GM12878 (cell line): ENCODE measurements at regions not wholly inside any gene's neighbourhood (a gene's known extent, or its start where the extent isn't known, plus 50 kb on each side); places are given as distances from the start of the nearest gene placed in this dataset.

Experiments used
- ATAC-seq: fragments of 200-7000 bp; cut with Tn5 transposase; 3 replicates; pipeline ENCODE4 v1.9.1; 2020; ENCODE audit warnings: mild to moderate bottlenecking, moderate library complexity
- BruUV-seq: library from RNA; stranded (reverse); fragments of 400-500 nt; replicated peaks from 2 replicates; lab custom pipeline; 2021; lab: Mats Ljungman, UMichigan
- CTCF ChIA-PET: fragments of 300-600 bp; sonication (Branson Sonifier 250); formaldehyde crosslinking; extraction: SDS; loops from one replicate; lab custom pipeline; 2021; ENCODE audit warnings: inconsistent platforms; lab: Yijun Ruan, JAX
- POLR2A ChIA-PET: fragments of 350-600 bp; formaldehyde crosslinking; extraction: SDS; loops from one replicate; lab custom pipeline; 2021; ENCODE audit warnings: inconsistent platforms; lab: Charles Lee
- RAD21 ChIA-PET: fragments of 300-600 bp; sonication (Branson Sonifier 250); formaldehyde crosslinking; loops from one replicate; lab custom pipeline; 2023; ENCODE audit warnings: antibody characterized with exemption; ENCODE audit not compliant: unreplicated experiment; lab: Charles Lee
- SMC1A ChIA-PET: fragments of 300-600 bp; sonication (Branson Sonifier 250); formaldehyde crosslinking; loops from one replicate; lab custom pipeline; 2023; ENCODE audit not compliant: unreplicated experiment, uncharacterized antibody; lab: Charles Lee
- DNase-seq: peaks from one replicate; pipeline ENCODE4 v3.0.0-alpha.2; 2011; ENCODE audit warnings: low read depth, low spot score
- FAIRE-seq: peaks from 3 replicates; lab custom pipeline; 2011; peaks lifted over from hg19 to GRCh38; lab: Jason Lieb, UNC
- H2AFZ ChIP-seq: 2 replicates; pipeline ENCODE4 v1.6.0; 2011; ENCODE audit warnings: low read depth, low read length, control low read depth; ENCODE audit not compliant: control insufficient read depth
- H3K27ac ChIP-seq: 2 replicates; pipeline ENCODE4 v1.5.1; 2011; ENCODE audit warnings: control low read depth; ENCODE audit not compliant: control insufficient read depth, insufficient read depth
- H3K27me3 ChIP-seq, 2 experiments: replicated peaks in 1 of 2; 2 replicates each; pipeline versions ENCODE4 v1.6.0 to v1.6.1; 2011; ENCODE audit warnings: low read length in 1 of 2; ENCODE audit not compliant: control insufficient read depth in 2 of 2, insufficient read depth in 2 of 2
- H3K36me3 ChIP-seq, 2 experiments: 2 replicates each; pipeline ENCODE4 v1.5.1; 2011; ENCODE audit warnings: low read length in 1 of 2; ENCODE audit not compliant: control insufficient read depth in 2 of 2, insufficient read depth in 2 of 2
- H3K4me1 ChIP-seq: 2 replicates; pipeline ENCODE4 v1.6.1; 2011; ENCODE audit warnings: mild to moderate bottlenecking, low read length, moderate library complexity, mixed read lengths; ENCODE audit not compliant: control insufficient read depth, insufficient read depth
- H3K4me2 ChIP-seq: 2 replicates; pipeline ENCODE4 v1.6.0; 2011; ENCODE audit warnings: control low read depth; ENCODE audit not compliant: control insufficient read depth, insufficient read depth
- H3K4me3 ChIP-seq: fragments of 200-600 bp; sonication (generic); 2 replicates; pipeline ENCODE4 v1.5.1; 2016
- H3K79me2 ChIP-seq: 2 replicates; pipeline ENCODE4 v1.6.0; 2011; ENCODE audit warnings: low read length; ENCODE audit not compliant: control insufficient read depth, insufficient read depth
- H3K9ac ChIP-seq: 2 replicates; pipeline ENCODE4 v1.8.0; 2011; ENCODE audit warnings: low read length, control low read depth, mixed read lengths; ENCODE audit not compliant: control insufficient read depth, insufficient read depth
- H3K9me3 ChIP-seq: replicated peaks from 3 replicates; pipeline ENCODE4 v1.5.1; 2011; ENCODE audit warnings: mild to moderate bottlenecking, low read length; ENCODE audit not compliant: control insufficient read depth, insufficient read depth
- H4K20me1 ChIP-seq: 2 replicates; pipeline ENCODE4 v1.6.0; 2011; ENCODE audit not compliant: control insufficient read depth, insufficient read depth
- ATF7 ChIP-seq: fragments of 450-650 bp; IDR thresholded peaks from 2 replicates; pipeline ENCODE4 v1.6.1; 2016; ENCODE audit warnings: low read depth, mild to moderate bottlenecking
- BACH1 ChIP-seq: fragments of 450-650 bp; IDR thresholded peaks from 2 replicates; pipeline ENCODE4 v1.6.1; 2017; ENCODE audit warnings: mild to moderate bottlenecking, borderline replicate concordance
- CHD1 ChIP-seq: IDR thresholded peaks from 2 replicates; pipeline ENCODE4 v1.6.1; 2012; ENCODE audit warnings: low read depth, low read length, improper control_type of control experiment
- DPF2 ChIP-seq: fragments of 450-650 bp; IDR thresholded peaks from 2 replicates; pipeline ENCODE4 v1.6.1; 2017; ENCODE audit warnings: mild to moderate bottlenecking
- GATAD2B ChIP-seq: fragments of 450-650 bp; conservative IDR thresholded peaks from 2 replicates; pipeline ENCODE4 v1.6.1; 2017; ENCODE audit warnings: low read depth, mild to moderate bottlenecking, moderate library complexity
- IKZF1 ChIP-seq: fragments of 450-650 bp; conservative IDR thresholded peaks from 2 replicates; pipeline ENCODE4 v1.6.1; 2017; ENCODE audit warnings: antibody characterized with exemption, mild to moderate bottlenecking
- NBN ChIP-seq: fragments of 450-650 bp; IDR thresholded peaks from 2 replicates; pipeline ENCODE4 v1.6.1; 2016
- NR2C2 ChIP-seq: IDR thresholded peaks from 2 replicates; pipeline ENCODE4 v1.6.1; 2011; ENCODE audit warnings: borderline replicate concordance, low read depth; ENCODE audit not compliant: control insufficient read depth, insufficient read length
- POU2F2 ChIP-seq: IDR thresholded peaks from 3 replicates; pipeline ENCODE4 v1.6.1; 2011; ENCODE audit warnings: low read depth, mild to moderate bottlenecking, low read length, borderline replicate concordance
- RBBP5 ChIP-seq: fragments of 200-600 bp; sonication (generic); conservative IDR thresholded peaks from 2 replicates; pipeline ENCODE4 v1.6.1; 2016
- SIN3A ChIP-seq: IDR thresholded peaks from 2 replicates; pipeline ENCODE4 v1.6.1; 2012; ENCODE audit warnings: low read depth, low read length, improper control_type of control experiment
- WRNIP1 ChIP-seq: IDR thresholded peaks from 2 replicates; pipeline ENCODE4 v1.6.1; 2011; ENCODE audit warnings: low read depth, low read length, improper control_type of control experiment, borderline replicate concordance
- ZBED1 ChIP-seq: IDR thresholded peaks from 2 replicates; pipeline ENCODE4 v1.6.1; 2016; ENCODE audit warnings: borderline replicate concordance
- ZSCAN29 ChIP-seq: fragments of 450-650 bp; IDR thresholded peaks from 2 replicates; pipeline ENCODE4 v1.6.1; 2017; ENCODE audit warnings: mild to moderate bottlenecking, moderate library complexity
- WGBS: methylation state at CpG from one replicate; pipeline ENCODE4 v1.1.6; 2016; ENCODE audit warnings: low lambda C conversion rate; ENCODE audit not compliant: insufficient replicate concordance, insufficient coverage; ENCODE audit errors: missing lambda C conversion rate; 5-methylcytosine and 5-hydroxymethylcytosine counted together
- in situ Hi-C: fragments of 300-500 bp; cut with MboI; formaldehyde crosslinking; loops from 9 replicates; pipeline ENCODE4 v1.14.3; 2018; ENCODE audit warnings: mixed read lengths
- intact Hi-C: fragments of 100-400 bp; cut with micrococcal nuclease; formaldehyde crosslinking; loops from one replicate; pipeline ENCODE4 v1.14.2; 2022; ENCODE audit not compliant: unreplicated experiment
- TF ChIP-seq, protein P1 (sequence below): IDR thresholded peaks from 2 replicates; pipeline ENCODE4 v1.6.1; 2011; ENCODE audit warnings: mild to moderate bottlenecking, low read depth, low read length, moderate library complexity; ENCODE audit not compliant: insufficient replicate concordance
- TF ChIP-seq, protein P2 (sequence below): fragments of 450-650 bp; IDR thresholded peaks from 2 replicates; pipeline ENCODE4 v1.6.1; 2017; ENCODE audit warnings: mild to moderate bottlenecking, moderate library complexity
- TF ChIP-seq, protein P3 (sequence below): fragments of 450-650 bp; IDR thresholded peaks from 2 replicates; pipeline ENCODE4 v1.6.1; 2016; ENCODE audit warnings: mild to moderate bottlenecking
- TF ChIP-seq, protein P4 (sequence below): fragments of 450-650 bp; IDR thresholded peaks from 2 replicates; pipeline ENCODE4 v1.6.1; 2017; ENCODE audit warnings: mild to moderate bottlenecking

DNA sequence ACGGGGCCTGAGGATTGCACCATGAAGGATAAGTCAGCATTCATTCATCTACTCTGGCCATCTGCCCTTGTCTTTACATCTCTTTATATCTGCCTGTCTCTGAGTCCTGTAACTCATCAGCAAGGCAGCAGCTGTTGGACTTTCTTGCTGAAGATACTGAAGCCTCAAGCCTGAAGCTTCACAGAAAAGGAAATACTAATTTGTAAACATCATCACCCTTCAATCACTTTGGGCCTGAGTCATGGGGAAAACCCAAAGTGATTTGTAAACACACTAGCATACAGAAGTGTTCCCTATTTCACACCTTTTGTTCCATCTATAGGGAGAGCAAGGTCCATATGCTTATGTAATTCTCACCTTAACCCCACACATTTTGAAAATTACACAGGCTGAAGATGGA, 928.2 kb downstream of the EPHA3 start:
- in situ Hi-C loops = no loop called here
- no TSS peak for BruUV-seq
- peak; percentile 80 for ATAC-seq
- TF ChIP-seq IKZF1 (peak; percentile 98), SIN3A (no peak), BACH1 (no peak; the same call in 1 of the 2 replicates), NR2C2 (no peak), DPF2 (peak; percentile 98), NBN (peak; percentile 82), ZBED1 (no peak), POU2F2 (no peak), CHD1 (no peak), RBBP5 (no peak), ATF7 (peak; percentile 95), GATAD2B (peak; percentile 54; the same call in 1 of the 2 replicates), WRNIP1 (no peak), ZSCAN29 (no peak)
- TF ChIP-seq, protein P1, sequence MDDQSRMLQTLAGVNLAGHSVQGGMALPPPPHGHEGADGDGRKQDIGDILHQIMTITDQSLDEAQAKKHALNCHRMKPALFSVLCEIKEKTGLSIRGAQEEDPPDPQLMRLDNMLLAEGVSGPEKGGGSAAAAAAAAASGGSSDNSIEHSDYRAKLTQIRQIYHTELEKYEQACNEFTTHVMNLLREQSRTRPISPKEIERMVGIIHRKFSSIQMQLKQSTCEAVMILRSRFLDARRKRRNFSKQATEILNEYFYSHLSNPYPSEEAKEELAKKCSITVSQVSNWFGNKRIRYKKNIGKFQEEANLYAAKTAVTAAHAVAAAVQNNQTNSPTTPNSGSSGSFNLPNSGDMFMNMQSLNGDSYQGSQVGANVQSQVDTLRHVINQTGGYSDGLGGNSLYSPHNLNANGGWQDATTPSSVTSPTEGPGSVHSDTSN = peak; percentile 21
- TF ChIP-seq, protein P2, sequence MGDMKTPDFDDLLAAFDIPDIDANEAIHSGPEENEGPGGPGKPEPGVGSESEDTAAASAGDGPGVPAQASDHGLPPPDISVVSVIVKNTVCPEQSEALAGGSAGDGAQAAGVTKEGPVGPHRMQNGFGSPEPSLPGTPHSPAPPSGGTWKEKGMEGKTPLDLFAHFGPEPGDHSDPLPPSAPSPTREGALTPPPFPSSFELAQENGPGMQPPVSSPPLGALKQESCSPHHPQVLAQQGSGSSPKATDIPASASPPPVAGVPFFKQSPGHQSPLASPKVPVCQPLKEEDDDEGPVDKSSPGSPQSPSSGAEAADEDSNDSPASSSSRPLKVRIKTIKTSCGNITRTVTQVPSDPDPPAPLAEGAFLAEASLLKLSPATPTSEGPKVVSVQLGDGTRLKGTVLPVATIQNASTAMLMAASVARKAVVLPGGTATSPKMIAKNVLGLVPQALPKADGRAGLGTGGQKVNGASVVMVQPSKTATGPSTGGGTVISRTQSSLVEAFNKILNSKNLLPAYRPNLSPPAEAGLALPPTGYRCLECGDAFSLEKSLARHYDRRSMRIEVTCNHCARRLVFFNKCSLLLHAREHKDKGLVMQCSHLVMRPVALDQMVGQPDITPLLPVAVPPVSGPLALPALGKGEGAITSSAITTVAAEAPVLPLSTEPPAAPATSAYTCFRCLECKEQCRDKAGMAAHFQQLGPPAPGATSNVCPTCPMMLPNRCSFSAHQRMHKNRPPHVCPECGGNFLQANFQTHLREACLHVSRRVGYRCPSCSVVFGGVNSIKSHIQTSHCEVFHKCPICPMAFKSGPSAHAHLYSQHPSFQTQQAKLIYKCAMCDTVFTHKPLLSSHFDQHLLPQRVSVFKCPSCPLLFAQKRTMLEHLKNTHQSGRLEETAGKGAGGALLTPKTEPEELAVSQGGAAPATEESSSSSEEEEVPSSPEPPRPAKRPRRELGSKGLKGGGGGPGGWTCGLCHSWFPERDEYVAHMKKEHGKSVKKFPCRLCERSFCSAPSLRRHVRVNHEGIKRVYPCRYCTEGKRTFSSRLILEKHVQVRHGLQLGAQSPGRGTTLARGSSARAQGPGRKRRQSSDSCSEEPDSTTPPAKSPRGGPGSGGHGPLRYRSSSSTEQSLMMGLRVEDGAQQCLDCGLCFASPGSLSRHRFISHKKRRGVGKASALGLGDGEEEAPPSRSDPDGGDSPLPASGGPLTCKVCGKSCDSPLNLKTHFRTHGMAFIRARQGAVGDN = no peak
- TF ChIP-seq, protein P3, sequence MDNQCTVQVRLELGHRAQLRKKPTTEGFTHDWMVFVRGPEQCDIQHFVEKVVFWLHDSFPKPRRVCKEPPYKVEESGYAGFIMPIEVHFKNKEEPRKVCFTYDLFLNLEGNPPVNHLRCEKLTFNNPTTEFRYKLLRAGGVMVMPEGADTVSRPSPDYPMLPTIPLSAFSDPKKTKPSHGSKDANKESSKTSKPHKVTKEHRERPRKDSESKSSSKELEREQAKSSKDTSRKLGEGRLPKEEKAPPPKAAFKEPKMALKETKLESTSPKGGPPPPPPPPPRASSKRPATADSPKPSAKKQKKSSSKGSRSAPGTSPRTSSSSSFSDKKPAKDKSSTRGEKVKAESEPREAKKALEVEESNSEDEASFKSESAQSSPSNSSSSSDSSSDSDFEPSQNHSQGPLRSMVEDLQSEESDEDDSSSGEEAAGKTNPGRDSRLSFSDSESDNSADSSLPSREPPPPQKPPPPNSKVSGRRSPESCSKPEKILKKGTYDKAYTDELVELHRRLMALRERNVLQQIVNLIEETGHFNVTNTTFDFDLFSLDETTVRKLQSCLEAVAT = no peak
- TF ChIP-seq, protein P4, sequence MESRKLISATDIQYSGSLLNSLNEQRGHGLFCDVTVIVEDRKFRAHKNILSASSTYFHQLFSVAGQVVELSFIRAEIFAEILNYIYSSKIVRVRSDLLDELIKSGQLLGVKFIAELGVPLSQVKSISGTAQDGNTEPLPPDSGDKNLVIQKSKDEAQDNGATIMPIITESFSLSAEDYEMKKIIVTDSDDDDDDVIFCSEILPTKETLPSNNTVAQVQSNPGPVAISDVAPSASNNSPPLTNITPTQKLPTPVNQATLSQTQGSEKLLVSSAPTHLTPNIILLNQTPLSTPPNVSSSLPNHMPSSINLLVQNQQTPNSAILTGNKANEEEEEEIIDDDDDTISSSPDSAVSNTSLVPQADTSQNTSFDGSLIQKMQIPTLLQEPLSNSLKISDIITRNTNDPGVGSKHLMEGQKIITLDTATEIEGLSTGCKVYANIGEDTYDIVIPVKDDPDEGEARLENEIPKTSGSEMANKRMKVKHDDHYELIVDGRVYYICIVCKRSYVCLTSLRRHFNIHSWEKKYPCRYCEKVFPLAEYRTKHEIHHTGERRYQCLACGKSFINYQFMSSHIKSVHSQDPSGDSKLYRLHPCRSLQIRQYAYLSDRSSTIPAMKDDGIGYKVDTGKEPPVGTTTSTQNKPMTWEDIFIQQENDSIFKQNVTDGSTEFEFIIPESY = no peak

More for the DNA sequence above, 928.2 kb downstream of the EPHA3 start:
- Histone ChIP-seq H3K4me2 (no peak overlapping the region), H3K4me3 (no peak overlapping the region), H3K27me3 (no peaks in the 10 kb centered on the region), H4K20me1 (no peaks in the 10 kb centered on the region), H3K79me2 (no peaks in the 10 kb centered on the region), H3K36me3 (no peaks in the 10 kb centered on the region), H3K4me1 (no peaks in the 10 kb centered on the region), H3K9me3 (no peaks in the 10 kb centered on the region), H2AFZ (no peak overlapping the region), H3K9ac (no peak overlapping the region), H3K27ac (no peak overlapping the region)
- FAIRE-seq (no peak), DNase-seq (no peak)
- POLR2A ChIA-PET = interaction anchor here (0.6 to 2.2 kb wide), 7 partner anchors 9 to 28 kb away, joined by 3 to 9 read pairs (median 5); no protein-coding TSS in a partner anchor
- WGBS = 0% methylated on average over 1 of the region's 1 CpG
- SMC1A ChIA-PET = interaction anchor here (0.6 to 4.8 kb wide), 21 partner anchors 9 to 345 kb away, joined by 3 to 46 read pairs (median 5); no protein-coding TSS in a partner anchor
- intact Hi-C loops = no loop called here
- CTCF ChIA-PET = interaction anchor here (0.6 to 4.3 kb wide), 8 partner anchors 14 to 148 kb away, joined by 3 to 28 read pairs (median 4); no protein-coding TSS in a partner anchor
- RAD21 ChIA-PET = interaction anchor here (0.7 to 4.2 kb wide), 15 partner anchors 9 to 803 kb away, joined by 3 to 33 read pairs (median 7); no protein-coding TSS in a partner anchor
